CD4-positive, alpha-beta T cell treated with Interleukin-17A for 4 hours (primary cell): ENCODE measurements at regions not wholly inside any gene's neighbourhood (a gene's known extent, or its start where the extent isn't known, plus 50 kb on each side); places are given as distances from the start of the nearest gene placed in this dataset.

ENCODE experiments used
- DNase-seq: peaks from one replicate; pipeline ENCODE4 v3.0.0-alpha.2; 2020; ENCODE audit warnings: mixed read lengths

DNA sequence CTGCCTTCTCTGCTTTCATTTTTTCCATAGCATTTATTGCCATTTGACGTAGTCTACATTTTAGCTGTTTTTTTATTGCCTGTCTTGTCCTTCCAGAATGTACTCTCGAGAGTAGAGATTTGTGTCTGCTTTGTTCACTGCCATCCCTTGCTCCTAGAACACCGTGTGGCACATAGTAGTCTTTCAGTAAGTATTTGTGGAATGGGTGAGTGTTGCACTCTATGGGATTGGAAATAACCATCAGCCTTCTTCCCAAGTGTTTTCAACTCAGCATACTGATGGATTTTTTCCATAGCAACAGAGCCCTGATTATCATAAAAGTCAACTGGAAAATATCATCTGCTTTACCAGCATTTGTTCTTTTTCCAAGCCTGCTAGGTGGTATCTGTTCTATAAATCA, 462.6 kb downstream of the ENC1 start:
- DNase-seq: no peak

GRCh38 chr5:74174366-74174765, 466.2 kb downstream of the ENC1 start:
- DNase-seq: no peak

DNA sequence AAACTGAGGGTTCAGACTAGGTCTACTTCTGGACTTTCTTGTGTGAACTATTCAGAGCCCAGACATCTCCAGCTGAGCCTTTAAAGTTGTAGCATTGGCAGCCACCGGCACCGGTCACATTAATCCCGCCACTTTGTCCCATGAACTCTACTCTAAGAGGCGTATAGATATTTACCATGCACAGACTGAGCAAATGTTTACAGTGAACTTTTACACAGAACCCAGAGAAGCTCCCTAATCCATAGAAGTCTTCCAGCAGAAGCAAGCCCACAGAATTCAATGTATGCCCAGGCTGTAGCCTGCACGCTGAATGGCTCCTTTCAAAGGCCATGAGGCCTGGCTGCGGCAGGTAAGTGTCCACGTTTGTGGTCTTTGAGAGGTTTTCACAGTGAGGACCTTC, 466.9 kb downstream of the ENC1 start:
- no peak for DNase-seq

GRCh38 chr5:74173241-74173640, 467.3 kb downstream of the ENC1 start:
- DNase-seq: no peak

GRCh38 chr5:74169701-74170100, 470.8 kb downstream of the ENC1 start:
- no peak for DNase-seq

DNA sequence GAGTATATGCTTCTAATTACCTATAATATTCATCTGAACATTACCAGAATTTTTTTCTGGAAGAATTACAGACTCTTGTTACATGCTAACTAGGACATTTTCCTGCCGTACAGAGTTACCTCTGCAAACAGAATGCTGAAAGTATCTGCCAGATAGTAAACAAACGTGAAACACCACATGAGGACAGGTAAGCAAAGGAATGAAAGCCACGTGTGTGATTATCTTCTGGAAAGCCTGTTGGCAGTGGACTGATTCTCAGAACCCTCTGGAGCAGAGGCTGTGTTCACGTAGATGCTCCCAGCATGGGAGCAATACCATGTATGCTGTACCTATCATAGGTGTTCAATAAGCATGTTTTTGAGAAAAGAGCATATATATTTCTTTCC, 472.6 kb downstream of the ENC1 start:
- DNase-seq: no peak

- DNase-seq: no peak
Measured at GRCh38 chr5:74167206-74167929, 473.2 kb downstream of the ENC1 start.

DNA sequence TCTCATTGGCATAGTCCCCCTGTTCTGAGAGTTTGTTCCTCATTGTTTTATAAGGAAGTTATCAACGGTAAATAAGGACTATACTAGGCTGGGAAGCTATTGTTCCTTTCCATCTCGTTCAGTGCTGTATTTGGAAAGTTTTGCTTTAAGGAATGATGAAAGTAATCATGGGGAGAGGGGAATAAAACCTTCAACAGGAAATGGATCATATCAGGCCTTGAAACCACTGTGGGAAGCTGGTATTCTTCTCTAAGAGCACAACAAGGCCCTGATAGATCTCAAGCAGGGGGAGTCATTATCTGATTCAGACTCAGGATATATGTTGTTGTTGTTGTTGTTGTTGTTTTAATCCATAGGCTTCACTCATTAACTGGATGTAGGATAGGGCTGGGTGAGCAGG, 474.5 kb downstream of the ENC1 start:
- DNase-seq: no peak

DNA sequence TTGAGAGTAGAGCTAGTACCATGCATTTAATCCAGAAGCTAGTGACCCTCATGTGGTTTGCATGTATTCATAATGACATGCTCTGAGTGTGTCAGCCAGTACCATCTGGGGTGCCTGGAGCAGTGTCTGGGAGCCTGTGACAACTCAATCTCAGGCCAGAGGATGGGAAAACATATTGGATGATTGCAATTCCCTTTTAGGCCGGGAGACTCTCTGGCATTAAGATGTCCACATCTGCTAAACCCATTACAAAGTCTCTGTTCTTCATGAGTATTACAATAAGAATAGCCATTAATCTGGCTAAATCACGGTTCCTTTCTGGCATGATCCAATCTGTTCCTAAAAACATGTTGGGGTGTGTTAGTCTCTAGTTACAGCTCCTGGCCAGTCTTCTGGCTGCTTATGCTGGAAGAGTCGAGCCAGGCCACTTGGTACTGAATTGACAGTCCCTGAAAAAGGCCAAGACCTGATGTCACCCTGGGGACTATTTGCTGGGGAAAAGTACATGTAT, 475.7 kb downstream of the ENC1 start:
- no peak for DNase-seq

DNA sequence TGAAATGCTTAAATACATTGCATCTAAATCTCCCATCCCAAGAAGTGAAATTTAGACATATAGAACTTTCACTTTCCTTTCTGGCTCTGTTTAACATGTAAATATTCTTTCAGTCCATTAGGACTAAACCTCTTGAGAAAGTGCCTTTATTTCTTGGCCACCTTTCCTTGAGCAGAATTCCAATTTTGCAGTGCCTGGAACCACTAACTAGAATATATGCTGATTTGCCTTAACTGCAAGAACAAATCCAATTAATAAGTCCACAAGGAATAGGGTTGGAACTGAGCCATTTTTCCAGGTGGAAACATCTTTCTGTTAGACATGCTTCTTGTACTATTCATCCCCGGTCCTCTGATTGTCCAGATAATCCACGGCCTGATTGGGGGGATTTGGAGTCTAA, 478.0 kb downstream of the ENC1 start:
- no peak for DNase-seq

DNA sequence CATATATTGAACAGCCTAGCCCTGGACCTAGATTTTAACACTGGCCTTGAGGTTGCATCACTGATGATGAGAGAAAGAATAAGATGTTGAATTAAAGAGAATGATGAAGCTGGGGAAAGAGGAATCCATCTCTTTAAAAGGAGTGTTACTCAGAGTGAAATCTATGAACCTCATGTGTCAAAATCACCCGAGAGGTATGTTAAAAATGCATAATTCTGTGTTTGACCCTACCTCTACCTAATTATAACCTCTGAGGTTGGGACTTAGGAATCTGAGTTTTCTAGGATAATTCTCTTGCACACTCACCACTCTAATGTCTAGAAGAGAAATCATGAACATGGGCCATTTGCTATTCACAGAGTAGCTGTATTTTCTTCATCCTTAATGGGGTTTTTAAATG, 479.4 kb downstream of the ENC1 start:
- DNase-seq: no peak

DNA sequence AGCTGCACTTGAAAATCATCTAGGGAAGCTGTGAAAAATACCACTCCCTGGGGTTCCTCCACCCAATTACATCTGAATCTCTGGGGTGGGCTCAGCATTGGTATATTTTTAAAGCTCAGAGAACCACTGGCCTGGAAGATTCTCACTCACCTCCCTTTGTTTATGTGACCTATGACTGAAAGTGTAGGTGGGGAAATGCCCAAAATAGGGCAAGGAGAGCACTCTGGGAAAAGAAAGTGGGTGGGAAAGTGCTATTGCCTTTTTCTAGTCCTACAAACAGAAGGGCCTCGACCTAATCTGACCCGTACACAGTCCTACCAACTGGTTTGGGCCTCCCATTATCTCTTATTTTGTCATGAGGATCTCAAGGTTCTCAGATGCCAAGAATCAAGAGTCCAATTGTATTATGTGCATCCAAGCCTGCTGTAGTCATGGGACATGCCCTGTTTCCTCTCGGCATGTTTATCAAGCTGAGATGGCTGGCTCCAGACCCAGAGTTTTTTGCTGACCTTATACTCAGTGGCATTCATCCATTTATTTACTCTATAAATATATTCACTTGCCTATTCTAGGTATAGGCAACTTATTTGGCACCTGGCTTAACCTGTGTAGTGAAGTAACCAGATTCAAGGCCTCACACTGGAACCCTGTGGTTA, 483.7 kb downstream of the ENC1 start:
- no peak for DNase-seq

DNA sequence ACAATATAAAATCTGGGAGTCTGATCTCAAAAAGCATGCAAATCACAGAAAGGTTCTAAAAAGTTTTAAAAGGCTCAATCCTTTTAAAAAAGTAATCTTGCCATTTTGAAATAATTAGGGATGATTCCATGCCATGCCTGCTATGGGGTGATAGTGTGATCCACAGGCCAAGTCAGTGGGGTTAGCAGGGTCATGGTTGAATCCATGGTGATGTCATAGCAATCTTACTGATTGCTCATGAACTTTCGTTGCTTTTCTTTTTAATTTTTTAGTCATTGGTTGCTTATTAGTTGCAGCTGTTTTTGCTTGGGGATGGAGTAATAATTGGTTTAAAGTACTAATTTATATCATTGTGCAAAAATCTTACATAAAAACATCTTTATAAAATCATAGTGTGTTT, 485.0 kb downstream of the ENC1 start:
- DNase-seq: no peak

- DNase-seq: no peak
Measured at GRCh38 chr5:74154526-74154925, 486.0 kb downstream of the ENC1 start.

- no peak for DNase-seq
Measured at GRCh38 chr5:74153255-74153790, 487.2 kb downstream of the ENC1 start.

DNA sequence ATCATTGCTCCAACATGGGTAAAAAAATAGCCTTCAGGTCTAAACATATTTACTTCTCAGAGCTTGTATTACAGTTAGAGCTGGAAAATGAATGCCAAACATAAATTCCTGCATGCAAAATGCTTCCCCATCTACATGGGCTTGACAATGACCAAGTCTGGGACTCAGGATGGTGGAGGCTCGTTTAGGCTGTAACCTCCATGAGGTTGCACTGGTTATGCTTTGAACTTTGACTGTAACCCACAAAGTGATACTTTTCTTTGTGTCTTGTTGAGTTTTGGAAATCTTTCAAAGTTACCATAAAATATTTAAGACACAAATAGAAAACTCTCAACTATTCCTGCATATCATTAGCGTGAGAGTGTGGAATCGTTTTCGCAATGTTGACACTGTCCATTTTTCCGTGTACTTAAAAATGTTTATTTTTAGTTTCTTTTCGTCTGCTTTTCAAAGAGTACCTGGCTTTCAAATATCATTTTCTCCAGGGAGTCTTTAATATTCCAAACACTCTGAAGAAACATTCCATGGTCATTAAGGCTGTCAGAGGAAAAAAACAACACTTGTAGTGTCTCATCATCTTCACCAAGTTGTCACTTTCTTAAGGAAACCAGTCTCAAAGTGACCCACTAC, 487.8 kb downstream of the ENC1 start:
- no peak for DNase-seq

GRCh38 chr5:74152136-74152535, 488.4 kb downstream of the ENC1 start:
- DNase-seq: no peak

DNA sequence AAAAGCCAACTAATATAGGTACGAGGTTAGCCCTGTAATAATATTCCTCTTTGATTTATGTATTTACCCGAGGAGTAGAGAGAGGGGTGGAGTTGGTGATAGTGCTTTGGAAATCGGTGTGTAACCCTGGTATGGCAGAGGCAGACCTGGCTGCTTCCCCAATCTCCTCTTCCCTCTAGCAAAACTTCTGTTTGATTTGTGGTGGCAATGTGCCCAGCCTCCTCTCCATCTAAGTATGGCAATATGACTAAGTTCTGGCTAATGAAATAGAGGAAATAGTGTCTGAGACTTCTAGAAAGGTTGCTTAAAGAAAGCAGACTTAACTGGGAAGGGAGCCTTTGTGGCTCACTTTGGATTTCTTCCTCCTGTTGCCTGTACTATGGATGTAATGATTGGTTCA, 491.1 kb downstream of the ENC1 start:
- no peak for DNase-seq

DNA sequence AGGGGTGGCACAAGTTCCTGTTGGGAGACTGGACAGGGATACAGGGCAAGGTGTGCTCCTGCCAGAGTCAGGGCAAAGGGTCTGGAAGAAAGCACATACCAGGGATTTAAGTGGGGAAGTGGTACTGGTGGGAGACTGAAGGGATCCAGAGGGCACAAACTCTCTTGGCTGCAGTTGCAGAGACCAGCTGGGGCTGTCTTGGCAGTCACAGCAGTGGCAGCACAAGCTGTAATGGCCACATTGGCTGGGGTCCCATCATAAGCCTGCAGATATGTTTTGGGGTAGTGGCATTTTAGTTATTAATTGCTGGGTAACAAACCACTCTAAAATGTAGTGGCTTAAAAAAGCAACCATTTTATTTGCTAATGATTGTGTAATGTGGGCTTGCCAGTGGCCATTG, 492.2 kb downstream of the ENC1 start:
- no peak for DNase-seq

DNA sequence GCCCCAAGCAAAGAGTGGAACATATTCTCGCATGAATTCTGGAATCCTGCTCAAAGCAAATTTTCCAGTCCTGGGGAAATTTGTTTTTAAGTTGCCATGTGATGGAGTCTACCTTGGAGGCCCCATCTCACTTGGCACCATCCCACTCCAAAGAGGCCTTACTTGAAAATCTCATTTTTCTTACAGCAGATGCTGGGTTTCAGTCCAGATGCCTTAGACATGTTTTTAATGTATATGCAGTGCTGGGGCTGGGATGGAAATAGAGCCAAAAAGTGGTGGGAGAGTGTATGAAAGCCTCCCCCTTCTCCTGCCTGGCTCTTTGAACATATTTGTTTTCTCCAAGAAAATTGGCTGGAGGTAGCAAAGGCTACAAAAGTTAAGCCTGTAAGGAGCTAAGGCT, 493.7 kb downstream of the ENC1 start:
- DNase-seq: no peak

DNA sequence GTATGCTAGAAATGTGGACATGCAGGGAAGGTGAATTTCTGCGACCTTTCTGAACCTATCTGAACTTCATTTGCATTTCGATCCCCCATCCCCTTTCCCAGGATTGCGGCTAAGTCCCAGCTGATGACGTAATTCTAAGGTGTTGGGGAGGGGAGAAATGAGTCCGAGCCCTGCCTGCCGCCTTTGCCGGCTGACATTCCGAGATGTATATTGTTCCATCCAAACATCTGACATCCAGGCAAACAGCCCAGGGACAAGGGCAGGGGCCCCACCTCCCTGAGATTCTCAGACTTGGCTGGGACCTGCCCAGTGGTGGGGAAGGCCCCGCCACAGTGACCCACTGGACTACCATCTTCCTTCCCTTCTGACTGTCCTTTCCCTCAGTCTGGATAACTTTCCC, 494.6 kb downstream of the ENC1 start:
- no peak for DNase-seq

- no peak for DNase-seq
Measured at GRCh38 chr5:74143721-74144330, 496.7 kb downstream of the ENC1 start.

GRCh38 chr5:74143151-74143550, 497.4 kb downstream of the ENC1 start:
- no peak for DNase-seq

DNA sequence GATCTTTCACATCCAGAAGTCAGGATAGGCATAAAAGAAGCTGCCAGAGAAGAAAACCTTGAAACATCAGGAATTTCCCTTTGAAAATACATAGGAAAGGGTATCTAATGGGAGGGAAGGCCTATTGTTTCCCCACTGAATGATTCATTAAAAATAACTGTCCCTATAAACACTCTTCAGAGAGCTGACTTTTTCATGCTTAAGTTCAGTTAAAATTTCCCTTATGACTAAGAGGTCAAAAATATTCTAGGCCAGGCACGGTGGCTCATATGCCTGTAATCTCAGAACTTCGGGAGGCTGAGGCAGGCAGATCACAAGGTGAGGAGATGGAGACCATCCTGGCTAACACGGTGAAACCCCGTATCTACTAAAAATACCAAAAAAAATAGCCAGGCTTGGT, 499.5 kb downstream of the ENC1 start:
- no peak for DNase-seq
